ENCODE measurements at regions not wholly inside any gene's neighbourhood (a gene's known extent, or its start where the extent isn't known, plus 50 kb on each side); places are given as distances from the start of the nearest gene placed in this dataset.

DNA sequence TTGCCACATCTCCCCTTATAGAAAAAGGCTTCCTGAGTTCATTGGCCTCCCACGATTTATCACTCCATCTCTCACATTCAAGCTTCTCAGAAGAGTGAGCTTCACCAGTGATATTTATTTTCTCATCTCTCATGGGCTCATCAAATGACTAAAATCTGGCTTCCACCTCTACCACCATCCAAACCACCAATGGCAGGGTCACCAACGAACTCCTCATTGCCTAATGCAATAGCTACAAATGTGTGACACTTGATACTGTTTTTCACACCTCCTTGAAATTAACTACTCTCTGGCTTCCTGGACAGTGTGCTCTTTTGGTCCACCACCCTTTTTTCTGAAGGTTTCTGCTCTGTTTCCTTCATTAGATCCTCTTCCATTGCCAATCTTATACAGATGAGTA lies 129.0 kb downstream of the SH2D1A start:
- TF ChIP-seq, protein P1, sequence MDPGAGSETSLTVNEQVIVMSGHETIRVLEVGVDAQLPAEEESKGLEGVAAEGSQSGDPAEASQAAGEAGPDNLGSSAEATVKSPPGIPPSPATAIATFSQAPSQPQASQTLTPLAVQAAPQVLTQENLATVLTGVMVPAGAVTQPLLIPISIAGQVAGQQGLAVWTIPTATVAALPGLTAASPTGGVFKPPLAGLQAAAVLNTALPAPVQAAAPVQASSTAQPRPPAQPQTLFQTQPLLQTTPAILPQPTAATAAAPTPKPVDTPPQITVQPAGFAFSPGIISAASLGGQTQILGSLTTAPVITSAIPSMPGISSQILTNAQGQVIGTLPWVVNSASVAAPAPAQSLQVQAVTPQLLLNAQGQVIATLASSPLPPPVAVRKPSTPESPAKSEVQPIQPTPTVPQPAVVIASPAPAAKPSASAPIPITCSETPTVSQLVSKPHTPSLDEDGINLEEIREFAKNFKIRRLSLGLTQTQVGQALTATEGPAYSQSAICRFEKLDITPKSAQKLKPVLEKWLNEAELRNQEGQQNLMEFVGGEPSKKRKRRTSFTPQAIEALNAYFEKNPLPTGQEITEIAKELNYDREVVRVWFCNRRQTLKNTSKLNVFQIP (CRISPR knock-in tag; IDR thresholded peaks at IDR 0.05; ENCODE audit: borderline replicate concordance, low read depth) = no peak
- no peak for TF ChIP-seq GLIS3 (CRISPR knock-in tag; IDR thresholded peaks at IDR 0.05)
- no peak for TF ChIP-seq TOX (CRISPR knock-in tag; IDR thresholded peaks at IDR 0.05; ENCODE audit: borderline replicate concordance)
- no peak for TF ChIP-seq ZFP3 (CRISPR knock-in tag; IDR thresholded peaks at IDR 0.05)
- TF ChIP-seq ISL1 (CRISPR knock-in tag; IDR thresholded peaks at IDR 0.05) = no peak
- no peak for TF ChIP-seq ESRRG (CRISPR knock-in tag; IDR thresholded peaks at IDR 0.05)
- no peak for TF ChIP-seq PPARA (CRISPR knock-in tag; IDR thresholded peaks at IDR 0.05; ENCODE audit: borderline replicate concordance)
- no peak for TF ChIP-seq ZNF565 (CRISPR knock-in tag; conservative IDR thresholded peaks at IDR 0.05; ENCODE audit: low read depth)
- TF ChIP-seq SNAI2 (CRISPR knock-in tag; IDR thresholded peaks at IDR 0.05) = no peak
- TF ChIP-seq ZFP30 (CRISPR knock-in tag; IDR thresholded peaks at IDR 0.05) = no peak
- TF ChIP-seq RARB (CRISPR knock-in tag; IDR thresholded peaks at IDR 0.05) = no peak
- TF ChIP-seq ZNF70 (CRISPR knock-in tag; IDR thresholded peaks at IDR 0.05) = no peak
- TF ChIP-seq CSDC2 (CRISPR knock-in tag; IDR thresholded peaks at IDR 0.05) = no peak
- TF ChIP-seq, protein P2, sequence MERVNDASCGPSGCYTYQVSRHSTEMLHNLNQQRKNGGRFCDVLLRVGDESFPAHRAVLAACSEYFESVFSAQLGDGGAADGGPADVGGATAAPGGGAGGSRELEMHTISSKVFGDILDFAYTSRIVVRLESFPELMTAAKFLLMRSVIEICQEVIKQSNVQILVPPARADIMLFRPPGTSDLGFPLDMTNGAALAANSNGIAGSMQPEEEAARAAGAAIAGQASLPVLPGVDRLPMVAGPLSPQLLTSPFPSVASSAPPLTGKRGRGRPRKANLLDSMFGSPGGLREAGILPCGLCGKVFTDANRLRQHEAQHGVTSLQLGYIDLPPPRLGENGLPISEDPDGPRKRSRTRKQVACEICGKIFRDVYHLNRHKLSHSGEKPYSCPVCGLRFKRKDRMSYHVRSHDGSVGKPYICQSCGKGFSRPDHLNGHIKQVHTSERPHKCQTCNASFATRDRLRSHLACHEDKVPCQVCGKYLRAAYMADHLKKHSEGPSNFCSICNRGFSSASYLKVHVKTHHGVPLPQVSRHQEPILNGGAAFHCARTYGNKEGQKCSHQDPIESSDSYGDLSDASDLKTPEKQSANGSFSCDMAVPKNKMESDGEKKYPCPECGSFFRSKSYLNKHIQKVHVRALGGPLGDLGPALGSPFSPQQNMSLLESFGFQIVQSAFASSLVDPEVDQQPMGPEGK (CRISPR knock-in tag; IDR thresholded peaks at IDR 0.05; ENCODE audit: borderline replicate concordance) = no peak
- TF ChIP-seq TCF4 (CRISPR knock-in tag; IDR thresholded peaks at IDR 0.05; ENCODE audit: borderline replicate concordance) = no peak
- TF ChIP-seq OSR1 (CRISPR knock-in tag; IDR thresholded peaks at IDR 0.05) = no peak
- TF ChIP-seq ZC3H10 (CRISPR knock-in tag; IDR thresholded peaks at IDR 0.05) = no peak
- TF ChIP-seq, protein P3, sequence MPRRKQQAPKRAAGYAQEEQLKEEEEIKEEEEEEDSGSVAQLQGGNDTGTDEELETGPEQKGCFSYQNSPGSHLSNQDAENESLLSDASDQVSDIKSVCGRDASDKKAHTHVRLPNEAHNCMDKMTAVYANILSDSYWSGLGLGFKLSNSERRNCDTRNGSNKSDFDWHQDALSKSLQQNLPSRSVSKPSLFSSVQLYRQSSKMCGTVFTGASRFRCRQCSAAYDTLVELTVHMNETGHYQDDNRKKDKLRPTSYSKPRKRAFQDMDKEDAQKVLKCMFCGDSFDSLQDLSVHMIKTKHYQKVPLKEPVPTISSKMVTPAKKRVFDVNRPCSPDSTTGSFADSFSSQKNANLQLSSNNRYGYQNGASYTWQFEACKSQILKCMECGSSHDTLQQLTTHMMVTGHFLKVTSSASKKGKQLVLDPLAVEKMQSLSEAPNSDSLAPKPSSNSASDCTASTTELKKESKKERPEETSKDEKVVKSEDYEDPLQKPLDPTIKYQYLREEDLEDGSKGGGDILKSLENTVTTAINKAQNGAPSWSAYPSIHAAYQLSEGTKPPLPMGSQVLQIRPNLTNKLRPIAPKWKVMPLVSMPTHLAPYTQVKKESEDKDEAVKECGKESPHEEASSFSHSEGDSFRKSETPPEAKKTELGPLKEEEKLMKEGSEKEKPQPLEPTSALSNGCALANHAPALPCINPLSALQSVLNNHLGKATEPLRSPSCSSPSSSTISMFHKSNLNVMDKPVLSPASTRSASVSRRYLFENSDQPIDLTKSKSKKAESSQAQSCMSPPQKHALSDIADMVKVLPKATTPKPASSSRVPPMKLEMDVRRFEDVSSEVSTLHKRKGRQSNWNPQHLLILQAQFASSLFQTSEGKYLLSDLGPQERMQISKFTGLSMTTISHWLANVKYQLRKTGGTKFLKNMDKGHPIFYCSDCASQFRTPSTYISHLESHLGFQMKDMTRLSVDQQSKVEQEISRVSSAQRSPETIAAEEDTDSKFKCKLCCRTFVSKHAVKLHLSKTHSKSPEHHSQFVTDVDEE (CRISPR knock-in tag; IDR thresholded peaks at IDR 0.05) = no peak
- ATAC-seq = no peak

DNA sequence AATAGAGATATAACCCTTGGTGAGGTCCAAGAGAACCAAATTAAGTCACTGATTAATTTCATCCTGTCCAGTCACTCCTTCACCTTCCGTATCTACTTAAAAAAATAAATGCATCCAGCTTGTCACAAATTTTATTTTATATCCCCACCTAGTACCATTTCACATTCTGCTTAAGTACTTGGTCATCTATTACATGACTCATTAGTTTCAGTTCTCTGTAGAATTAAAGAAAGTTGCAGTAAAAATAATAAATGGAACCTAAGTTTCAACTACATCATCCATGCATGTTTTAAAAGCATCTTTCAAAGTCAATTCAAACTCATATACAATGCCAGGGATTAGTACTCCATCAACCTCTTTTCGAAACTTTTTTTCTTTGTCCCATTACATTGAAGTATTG lies 130.2 kb downstream of the SH2D1A start:
- no peak for ATAC-seq
- TF ChIP-seq, protein P3 (CRISPR knock-in tag; IDR thresholded peaks at IDR 0.05) = no peak
- TF ChIP-seq BACH2 (CRISPR knock-in tag; IDR thresholded peaks at IDR 0.05; ENCODE audit: borderline replicate concordance) = no peak
- no peak for TF ChIP-seq RARB (CRISPR knock-in tag; IDR thresholded peaks at IDR 0.05)
- no peak for TF ChIP-seq GLIS3 (CRISPR knock-in tag; IDR thresholded peaks at IDR 0.05)
- TF ChIP-seq ZFP30 (CRISPR knock-in tag; IDR thresholded peaks at IDR 0.05) = no peak
- no peak for TF ChIP-seq PPARA (CRISPR knock-in tag; IDR thresholded peaks at IDR 0.05; ENCODE audit: borderline replicate concordance)
- TF ChIP-seq, protein P2 (CRISPR knock-in tag; IDR thresholded peaks at IDR 0.05; ENCODE audit: borderline replicate concordance) = no peak
- TF ChIP-seq, protein P4, sequence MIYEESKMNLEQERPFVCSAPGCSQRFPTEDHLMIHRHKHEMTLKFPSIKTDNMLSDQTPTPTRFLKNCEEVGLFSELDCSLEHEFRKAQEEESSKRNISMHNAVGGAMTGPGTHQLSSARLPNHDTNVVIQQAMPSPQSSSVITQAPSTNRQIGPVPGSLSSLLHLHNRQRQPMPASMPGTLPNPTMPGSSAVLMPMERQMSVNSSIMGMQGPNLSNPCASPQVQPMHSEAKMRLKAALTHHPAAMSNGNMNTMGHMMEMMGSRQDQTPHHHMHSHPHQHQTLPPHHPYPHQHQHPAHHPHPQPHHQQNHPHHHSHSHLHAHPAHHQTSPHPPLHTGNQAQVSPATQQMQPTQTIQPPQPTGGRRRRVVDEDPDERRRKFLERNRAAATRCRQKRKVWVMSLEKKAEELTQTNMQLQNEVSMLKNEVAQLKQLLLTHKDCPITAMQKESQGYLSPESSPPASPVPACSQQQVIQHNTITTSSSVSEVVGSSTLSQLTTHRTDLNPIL (CRISPR knock-in tag; IDR thresholded peaks at IDR 0.05; ENCODE audit: low read depth) = no peak
- no peak for TF ChIP-seq TOX (CRISPR knock-in tag; IDR thresholded peaks at IDR 0.05; ENCODE audit: borderline replicate concordance)
- TF ChIP-seq TCF4 (CRISPR knock-in tag; IDR thresholded peaks at IDR 0.05; ENCODE audit: borderline replicate concordance) = no peak
- no peak for TF ChIP-seq ZNF565 (CRISPR knock-in tag; conservative IDR thresholded peaks at IDR 0.05; ENCODE audit: low read depth)
- TF ChIP-seq OSR1 (CRISPR knock-in tag; IDR thresholded peaks at IDR 0.05) = no peak
- TF ChIP-seq, protein P1 (CRISPR knock-in tag; IDR thresholded peaks at IDR 0.05; ENCODE audit: borderline replicate concordance, low read depth) = no peak
